ENCODE measurements at regions not wholly inside any gene's neighbourhood (a gene's known extent, or its start where the extent isn't known, plus 50 kb on each side); places are given as distances from the start of the nearest gene placed in this dataset.

- Mint-ChIP-seq H3K4me1 (ENCODE audit: low read depth) (no peaks in the 10 kb centered on the region), H3K27ac (no peak overlapping the region), H3K36me3 (ENCODE audit: low read depth) (no peaks in the 10 kb centered on the region), H3K4me3 (no peak overlapping the region), H3K27me3 (no peaks in the 10 kb centered on the region), H3K9me3 (no peaks in the 10 kb centered on the region)
- ATAC-seq: no peak
- no peak for TF ChIP-seq CTCF (IDR thresholded peaks at IDR 0.05)
- CTCF ChIA-PET: no interaction called here
- no peak for DNase-seq
- intact Hi-C loops (cut with micrococcal nuclease): no loop called here
- POLR2A ChIA-PET: no interaction called here
These were observed 437.6 kb upstream of the CTSO start for GRCh38 chr4:156391325-156391653.

GRCh38 chr4:156390599-156391324 is 437.1 kb upstream of the CTSO start:
- H3K36me3 Mint-ChIP-seq (ENCODE audit: low read depth): no peaks in the 10 kb centered on the region
- no peaks in the 10 kb centered on the region for H3K27me3 Mint-ChIP-seq
- H3K9me3 Mint-ChIP-seq: no peaks in the 10 kb centered on the region
- POLR2A ChIA-PET: no interaction called here
- ATAC-seq: no peak
- no peak for TF ChIP-seq CTCF (IDR thresholded peaks at IDR 0.05)
- no peak for DNase-seq
- H3K4me1 Mint-ChIP-seq (ENCODE audit: low read depth): no peaks in the 10 kb centered on the region
- intact Hi-C loops (cut with micrococcal nuclease): no loop called here
- no peak overlapping the region for H3K4me3 Mint-ChIP-seq
- CTCF ChIA-PET: no interaction called here
- no peak overlapping the region for H3K27ac Mint-ChIP-seq

- ATAC-seq (no peak), DNase-seq (no peak)
- no peak overlapping the region for H3K27ac Mint-ChIP-seq
- no peaks in the 10 kb centered on the region for H3K36me3 Mint-ChIP-seq (ENCODE audit: low read depth)
- ChIA-PET POLR2A (no interaction called here), CTCF (no interaction called here)
- TF ChIP-seq CTCF (IDR thresholded peaks at IDR 0.05): no peak
- no peaks in the 10 kb centered on the region for H3K4me1 Mint-ChIP-seq (ENCODE audit: low read depth)
- no peaks in the 10 kb centered on the region for H3K27me3 Mint-ChIP-seq
- intact Hi-C loops (cut with micrococcal nuclease): no loop called here
- no peak overlapping the region for H3K4me3 Mint-ChIP-seq
- H3K9me3 Mint-ChIP-seq: no peaks in the 10 kb centered on the region
These were observed 435.2 kb upstream of the CTSO start for GRCh38 chr4:156388826-156389225.

GRCh38 chr4:156378033-156378665 is 424.5 kb upstream of the CTSO start:
- Mint-ChIP-seq H3K27me3 (no peaks in the 10 kb centered on the region), H3K4me3 (no peak overlapping the region), H3K9me3 (peaks cover 6% of the 10 kb centered on the region), H3K27ac (no peak overlapping the region), H3K4me1 (ENCODE audit: low read depth) (no peaks in the 10 kb centered on the region), H3K36me3 (ENCODE audit: low read depth) (no peaks in the 10 kb centered on the region)
- TF ChIP-seq CTCF (IDR thresholded peaks at IDR 0.05): peak; percentile 16
- ChIA-PET CTCF (no interaction called here), POLR2A (no interaction called here)
- DNase-seq (no peak), ATAC-seq (no peak)
- intact Hi-C loops (cut with micrococcal nuclease): no loop called here

- Mint-ChIP-seq H3K27me3 (no peaks in the 10 kb centered on the region), H3K4me1 (ENCODE audit: low read depth) (no peaks in the 10 kb centered on the region), H3K9me3 (peaks cover 6% of the 10 kb centered on the region), H3K36me3 (ENCODE audit: low read depth) (no peaks in the 10 kb centered on the region), H3K27ac (no peak overlapping the region), H3K4me3 (no peak overlapping the region)
- ChIA-PET POLR2A (no interaction called here), CTCF (no interaction called here)
- intact Hi-C loops (cut with micrococcal nuclease): no loop called here
- ATAC-seq (no peak), DNase-seq (no peak)
- no peak for TF ChIP-seq CTCF (IDR thresholded peaks at IDR 0.05)
These were observed 423.5 kb upstream of the CTSO start for GRCh38 chr4:156377036-156377710.

Data from activated CD8-positive, alpha-beta T cell treated with anti-CD3 and anti-CD28 coated beads for 36 hours (primary cell).